ENCODE measurements at regions not wholly inside any gene's neighbourhood (a gene's known extent, or its start where the extent isn't known, plus 50 kb on each side); places are given as distances from the start of the nearest gene placed in this dataset.

DNA sequence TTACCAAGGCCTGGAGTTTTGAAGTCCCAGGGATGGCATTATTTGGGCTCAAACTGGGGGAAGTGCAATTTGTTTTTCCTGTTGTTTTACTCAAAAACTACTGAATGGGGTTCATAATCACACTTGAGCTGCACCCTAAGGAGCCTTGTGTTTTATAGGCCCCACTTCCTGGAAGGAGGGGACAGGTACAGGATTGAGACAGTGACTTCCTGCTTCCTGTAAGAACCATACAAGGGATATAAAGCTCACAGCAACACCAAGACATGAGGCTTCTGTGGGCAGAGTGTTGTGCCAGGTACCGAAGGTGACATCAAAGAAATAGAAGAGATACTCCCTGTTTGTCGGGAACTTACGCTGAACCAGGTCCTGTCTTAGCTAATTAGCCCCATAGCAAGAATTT is 70.4 kb upstream of the SKOR2 start:
- 89 to 95% methylated on average over 3 of the region's 3 CpGs for WGBS, 2 donors
- TF ChIP-seq, protein P1, sequence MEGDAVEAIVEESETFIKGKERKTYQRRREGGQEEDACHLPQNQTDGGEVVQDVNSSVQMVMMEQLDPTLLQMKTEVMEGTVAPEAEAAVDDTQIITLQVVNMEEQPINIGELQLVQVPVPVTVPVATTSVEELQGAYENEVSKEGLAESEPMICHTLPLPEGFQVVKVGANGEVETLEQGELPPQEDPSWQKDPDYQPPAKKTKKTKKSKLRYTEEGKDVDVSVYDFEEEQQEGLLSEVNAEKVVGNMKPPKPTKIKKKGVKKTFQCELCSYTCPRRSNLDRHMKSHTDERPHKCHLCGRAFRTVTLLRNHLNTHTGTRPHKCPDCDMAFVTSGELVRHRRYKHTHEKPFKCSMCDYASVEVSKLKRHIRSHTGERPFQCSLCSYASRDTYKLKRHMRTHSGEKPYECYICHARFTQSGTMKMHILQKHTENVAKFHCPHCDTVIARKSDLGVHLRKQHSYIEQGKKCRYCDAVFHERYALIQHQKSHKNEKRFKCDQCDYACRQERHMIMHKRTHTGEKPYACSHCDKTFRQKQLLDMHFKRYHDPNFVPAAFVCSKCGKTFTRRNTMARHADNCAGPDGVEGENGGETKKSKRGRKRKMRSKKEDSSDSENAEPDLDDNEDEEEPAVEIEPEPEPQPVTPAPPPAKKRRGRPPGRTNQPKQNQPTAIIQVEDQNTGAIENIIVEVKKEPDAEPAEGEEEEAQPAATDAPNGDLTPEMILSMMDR (IDR thresholded peaks at IDR 0.05): no peak
- no peak for FAIRE-seq

DNA sequence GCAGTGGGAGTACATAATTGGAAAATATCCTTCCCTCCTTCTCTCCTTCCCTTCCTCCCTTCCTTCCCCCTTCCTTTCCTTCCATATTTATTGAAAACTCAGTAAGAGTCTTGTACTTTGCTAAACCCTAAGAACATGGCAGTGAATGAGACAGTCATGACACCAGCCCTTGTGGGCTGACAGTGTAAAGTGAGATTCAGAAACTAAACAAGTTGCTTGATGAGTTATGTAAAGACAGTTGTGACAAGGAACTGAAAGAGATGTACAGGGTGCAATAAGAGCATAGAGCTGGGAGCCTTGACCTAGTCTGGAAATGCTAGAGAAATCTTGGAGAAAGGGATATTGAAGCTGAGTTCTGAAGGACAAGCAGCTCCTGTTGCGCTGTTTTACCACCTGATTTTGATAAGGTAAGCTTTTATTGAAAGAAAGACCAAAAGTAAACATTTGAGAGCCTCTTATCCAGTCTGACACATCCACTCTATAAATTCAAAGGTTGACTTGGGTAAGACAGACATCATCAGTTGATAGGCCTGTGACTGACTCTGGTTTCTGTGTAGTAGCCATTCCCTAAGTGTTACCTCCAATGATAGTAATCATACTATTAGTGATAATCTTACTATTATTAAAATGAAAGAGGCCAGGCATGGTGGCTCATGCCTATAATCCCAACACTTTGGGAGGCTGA is 66.5 kb upstream of the SKOR2 start:
- Histone ChIP-seq H3K36me3 (no peaks in the 10 kb centered on the region), H3K4me3 (no peak overlapping the region), H3K9me3 (no peaks in the 10 kb centered on the region), H3K4me1 (no peaks in the 10 kb centered on the region), H3K27me3 (no peaks in the 10 kb centered on the region), H3K27ac (no peak overlapping the region)
- TF ChIP-seq, protein P1 (IDR thresholded peaks at IDR 0.05): no peak
- DNase-seq: no peak
- 40 to 50% methylated on average over 1 of the region's 1 CpG for WGBS, 2 donors
- intact Hi-C loops (cut with DNase I): no loop called here
- no peak for FAIRE-seq
- ATAC-seq: no peak

More for the DNA sequence above, 70.4 kb upstream of the SKOR2 start:
- H3K27me3 ChIP-seq: no peaks in the 10 kb centered on the region
- intact Hi-C loops (cut with DNase I): no loop called here
- no peak overlapping the region for H3K27ac ChIP-seq
- H3K4me3 ChIP-seq: no peak overlapping the region
- ATAC-seq: no peak
- no peak for DNase-seq
- no peaks in the 10 kb centered on the region for H3K4me1 ChIP-seq
- no peaks in the 10 kb centered on the region for H3K9me3 ChIP-seq
- H3K36me3 ChIP-seq: no peaks in the 10 kb centered on the region

DNA sequence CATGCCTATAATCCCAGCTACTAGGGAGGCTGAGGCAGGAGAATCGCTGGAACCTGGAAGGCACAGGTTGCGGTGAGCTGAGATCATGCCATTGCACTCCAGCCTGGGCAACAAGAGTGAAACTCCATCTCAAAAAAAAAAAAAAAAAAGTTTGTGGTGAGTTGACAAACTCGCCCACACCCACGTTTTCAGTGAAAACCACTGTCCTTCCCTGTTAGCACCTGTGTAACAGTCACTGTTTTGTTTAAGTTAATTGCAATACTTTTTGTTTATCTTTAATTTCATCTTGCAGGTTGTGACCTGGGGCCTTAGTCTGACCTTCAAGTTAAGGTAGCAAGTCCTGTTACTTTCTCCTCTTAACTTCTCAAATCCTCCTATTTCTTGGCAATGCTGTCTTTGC is 65.5 kb upstream of the SKOR2 start:
- TF ChIP-seq, protein P1 (IDR thresholded peaks at IDR 0.05): no peak
- Histone ChIP-seq H3K27ac (no peak overlapping the region), H3K4me3 (no peak overlapping the region), H3K9me3 (no peaks in the 10 kb centered on the region), H3K4me1 (no peaks in the 10 kb centered on the region), H3K36me3 (no peaks in the 10 kb centered on the region), H3K27me3 (no peaks in the 10 kb centered on the region)
- DNase-seq (no peak), ATAC-seq (no peak), FAIRE-seq (no peak)
- intact Hi-C loops (cut with DNase I): no loop called here
- WGBS, 2 donors: 82 to 91% methylated on average over 4 of the region's 4 CpGs

DNA sequence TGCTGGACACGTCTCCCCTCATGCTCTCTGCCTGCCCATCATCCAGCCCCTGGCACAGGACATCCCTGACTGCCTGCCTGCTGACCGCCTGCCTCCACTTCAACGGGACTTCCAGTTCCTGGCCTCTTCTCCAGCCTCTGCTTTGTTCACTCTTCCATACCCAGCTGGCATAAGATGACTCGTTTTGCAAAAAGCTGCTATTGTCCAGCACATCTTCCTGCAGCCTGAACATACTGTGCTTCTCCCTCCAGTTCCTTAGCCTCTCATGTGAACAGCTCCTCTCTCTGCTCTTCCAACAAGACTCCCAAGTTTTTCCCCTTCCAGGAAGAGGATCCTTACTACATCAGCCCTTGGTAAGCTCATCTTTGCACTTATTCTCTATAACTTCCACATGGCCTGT is 62.4 kb upstream of the SKOR2 start:
- intact Hi-C loops (cut with DNase I): no loop called here
- FAIRE-seq: no peak
- Histone ChIP-seq H3K36me3 (no peaks in the 10 kb centered on the region), H3K9me3 (no peaks in the 10 kb centered on the region), H3K27me3 (no peaks in the 10 kb centered on the region), H3K27ac (no peak overlapping the region), H3K4me3 (no peak overlapping the region), H3K4me1 (no peaks in the 10 kb centered on the region)
- 57 to 61% methylated on average over 4 of the region's 4 CpGs for WGBS, 2 donors
- TF ChIP-seq, protein P1 (IDR thresholded peaks at IDR 0.05): no peak
- DNase-seq: no peak
- no peak for ATAC-seq

DNA sequence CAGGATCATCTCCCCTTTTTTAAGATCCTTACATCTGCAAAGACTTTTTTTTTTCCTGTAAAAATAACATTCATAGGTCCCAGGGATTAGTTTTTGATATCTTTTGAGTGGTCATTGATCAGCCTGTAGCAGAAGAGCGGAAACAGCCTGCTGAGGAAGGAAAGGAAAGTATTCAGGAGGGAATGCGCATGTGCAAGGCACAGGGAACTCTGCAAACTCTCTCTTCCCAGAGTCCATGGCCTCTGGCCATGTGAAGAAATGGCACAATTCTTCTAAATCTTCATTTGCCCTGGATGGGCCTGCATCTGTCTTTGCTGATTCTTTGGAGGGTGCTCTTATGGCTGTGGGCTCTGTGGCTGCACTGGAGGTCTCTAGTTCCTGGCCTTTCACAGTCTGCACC is 60.1 kb upstream of the SKOR2 start:
- intact Hi-C loops (cut with DNase I): no loop called here
- 88 to 93% methylated on average over 2 of the region's 2 CpGs for WGBS, 2 donors
- TF ChIP-seq, protein P1 (IDR thresholded peaks at IDR 0.05): no peak
- Histone ChIP-seq H3K36me3 (no peaks in the 10 kb centered on the region), H3K9me3 (no peaks in the 10 kb centered on the region), H3K4me1 (no peaks in the 10 kb centered on the region), H3K4me3 (no peak overlapping the region), H3K27me3 (no peaks in the 10 kb centered on the region), H3K27ac (no peak overlapping the region)
- ATAC-seq (no peak), FAIRE-seq (no peak), DNase-seq (no peak)

Small RNA genes lying in the stretch of these regions (microRNA-seq; reads per million reads assigned to microRNA genes)
- 0 reads per million in 2 donors for gene MIR4527
